Colon (tissue), 2 donors: ENCODE measurements at regions not wholly inside any gene's neighbourhood (a gene's known extent, or its start where the extent isn't known, plus 50 kb on each side); places are given as distances from the start of the nearest gene placed in this dataset.
"Not testable (repeated sequence)": the region's sequence is repeated elsewhere in the genome, so short reads cannot be mapped to it uniquely, and the experiment has no call there.

Source experiments
- FAIRE-seq: peaks from 2 replicates; lab custom pipeline; 2012; peaks lifted over from hg19 to GRCh38; lab: Jason Lieb, UNC
- donor health status: control.
- donor health status: control.

GRCh38 chr5:108587821-108588220 is 159.9 kb upstream of the FER start:
- FAIRE-seq: no peak

GRCh38 chr5:108581026-108581425 is 166.7 kb upstream of the FER start:
- no peak for FAIRE-seq

- no peak for FAIRE-seq
Observed at GRCh38 chr5:108579236-108579635, 168.5 kb upstream of the FER start.

- no peak for FAIRE-seq
Observed at GRCh38 chr5:108578791-108579190, 168.9 kb upstream of the FER start.

GRCh38 chr5:108567429-108567828 is 180.3 kb upstream of the FER start:
- FAIRE-seq: no peak

- FAIRE-seq: no peak
Observed at GRCh38 chr5:108564441-108564840, 182.5 kb upstream of the FBXL17 start.

GRCh38 chr5:108562205-108562454 is 180.2 kb upstream of the FBXL17 start:
- FAIRE-seq: no peak

- FAIRE-seq: no peak
Observed at GRCh38 chr5:108561416-108562204, 179.7 kb upstream of the FBXL17 start.

- FAIRE-seq: no peak
Observed at GRCh38 chr5:108560581-108560980, 178.7 kb upstream of the FBXL17 start.

- FAIRE-seq: no peak
Observed at GRCh38 chr5:108560166-108560565, 178.3 kb upstream of the FBXL17 start.

GRCh38 chr5:108558840-108559239 is 176.9 kb upstream of the FBXL17 start:
- FAIRE-seq: not testable (repeated sequence)

GRCh38 chr5:108558142-108558541 is 176.2 kb upstream of the FBXL17 start:
- not testable (repeated sequence) for FAIRE-seq

- no peak for FAIRE-seq
Observed at GRCh38 chr5:108557686-108558085, 175.8 kb upstream of the FBXL17 start.

- FAIRE-seq: no peak
Observed at GRCh38 chr5:108556441-108557145, 174.7 kb upstream of the FBXL17 start.

- FAIRE-seq: no peak
Observed at GRCh38 chr5:108548684-108549596, 167.0 kb upstream of the FBXL17 start.

- no peak for FAIRE-seq
Observed at GRCh38 chr5:108546939-108547338, 165.0 kb upstream of the FBXL17 start.

GRCh38 chr5:108545301-108545700 is 163.4 kb upstream of the FBXL17 start:
- no peak for FAIRE-seq

- FAIRE-seq: no peak
Observed at GRCh38 chr5:108543486-108543885, 161.6 kb upstream of the FBXL17 start.

GRCh38 chr5:108541836-108542235 is 159.9 kb upstream of the FBXL17 start:
- no peak for FAIRE-seq

GRCh38 chr5:108536321-108536720 is 154.4 kb upstream of the FBXL17 start:
- FAIRE-seq: no peak

- FAIRE-seq: not testable (repeated sequence)
Observed at GRCh38 chr5:108532129-108532445, 150.2 kb upstream of the FBXL17 start.

- no peak for FAIRE-seq
Observed at GRCh38 chr5:108531367-108532128, 149.7 kb upstream of the FBXL17 start.
